GM18861 (cell line): ENCODE measurements at regions not wholly inside any gene's neighbourhood (a gene's known extent, or its start where the extent isn't known, plus 50 kb on each side); places are given as distances from the start of the nearest gene placed in this dataset.

Experiments
- ATAC-seq: cut with Tn5 transposase; IDR thresholded peaks from one replicate; pipeline ENCODE4 v1.9.1; 2021; ENCODE audit not compliant: unreplicated experiment

DNA sequence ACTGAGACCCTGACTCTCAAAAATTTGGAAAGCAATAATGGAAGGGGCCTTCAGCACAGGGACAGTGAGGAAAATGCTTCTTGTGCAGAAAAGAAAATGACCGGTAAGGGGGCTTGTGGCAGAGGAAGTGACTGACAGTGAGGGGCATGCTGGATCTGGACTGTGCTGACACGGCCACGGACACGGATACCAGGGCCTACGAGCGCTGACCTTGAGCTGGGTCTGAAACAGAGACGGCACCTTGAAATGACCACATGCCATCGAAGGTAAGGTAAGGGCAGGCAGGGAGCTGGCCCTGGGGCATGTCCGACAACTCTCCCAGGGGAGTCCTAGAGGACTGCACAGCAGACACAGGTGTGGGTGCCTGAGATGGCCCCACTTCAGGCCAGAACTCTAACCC, 182.1 kb downstream of the RHOU start:
- ATAC-seq: no peak

DNA sequence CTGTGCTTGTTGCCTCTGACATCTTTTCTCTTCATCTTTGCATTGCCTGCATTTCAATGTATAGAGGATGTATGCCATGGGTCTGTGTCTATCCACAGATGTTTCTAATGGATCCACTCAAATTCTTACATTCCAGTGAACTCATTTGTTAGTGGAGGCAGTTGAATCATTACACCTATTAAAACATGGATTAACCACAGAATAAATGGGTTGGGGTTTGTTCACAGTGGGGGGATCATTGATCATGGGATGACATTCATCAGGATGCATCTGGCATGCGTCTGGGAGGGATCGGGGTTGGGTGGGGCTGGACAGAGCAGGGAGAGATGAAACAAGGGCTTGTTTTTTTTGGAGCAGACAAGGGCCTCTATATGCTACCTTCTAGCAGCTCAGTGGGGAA, 182.5 kb downstream of the RHOU start:
- no peak for ATAC-seq

DNA sequence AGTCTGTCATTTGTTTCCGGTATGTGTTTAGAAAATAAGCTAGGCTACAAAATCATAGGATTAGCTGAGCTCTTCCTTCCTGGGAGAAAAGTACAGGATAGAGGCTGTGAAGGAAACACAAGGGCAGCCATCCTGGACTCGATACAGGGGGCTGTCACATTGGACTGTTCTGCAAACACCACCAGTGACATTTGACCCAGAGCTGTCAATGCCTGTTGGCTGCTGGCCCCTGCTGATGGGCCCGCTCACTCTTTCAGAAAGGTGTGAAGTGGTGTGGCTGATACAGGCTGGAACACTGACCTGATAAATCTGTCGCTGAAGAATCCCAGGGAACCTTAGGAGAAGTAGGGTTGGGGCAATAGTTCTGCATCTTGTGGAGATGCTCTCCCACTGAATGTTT, 183.1 kb downstream of the RHOU start:
- ATAC-seq: no peak

DNA sequence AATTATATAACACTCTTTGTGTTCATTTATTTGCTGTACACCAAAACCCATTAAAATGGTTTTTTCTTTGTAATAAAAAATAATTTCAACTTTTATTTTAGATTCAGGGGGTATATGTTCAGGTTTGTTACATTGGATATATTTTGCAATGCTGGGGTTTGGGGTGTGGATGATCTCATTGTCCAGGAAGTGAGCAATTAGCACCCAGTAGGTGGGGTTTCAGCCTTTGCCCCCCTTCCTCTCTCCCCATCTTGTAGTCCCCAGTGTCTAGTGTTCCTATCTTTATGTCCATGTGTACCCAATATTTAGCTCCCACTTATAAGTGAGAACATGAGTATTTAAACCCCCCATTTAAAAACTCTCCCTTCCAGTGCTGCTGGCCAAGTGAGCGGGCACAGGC, 184.6 kb downstream of the RHOU start:
- ATAC-seq: no peak

DNA sequence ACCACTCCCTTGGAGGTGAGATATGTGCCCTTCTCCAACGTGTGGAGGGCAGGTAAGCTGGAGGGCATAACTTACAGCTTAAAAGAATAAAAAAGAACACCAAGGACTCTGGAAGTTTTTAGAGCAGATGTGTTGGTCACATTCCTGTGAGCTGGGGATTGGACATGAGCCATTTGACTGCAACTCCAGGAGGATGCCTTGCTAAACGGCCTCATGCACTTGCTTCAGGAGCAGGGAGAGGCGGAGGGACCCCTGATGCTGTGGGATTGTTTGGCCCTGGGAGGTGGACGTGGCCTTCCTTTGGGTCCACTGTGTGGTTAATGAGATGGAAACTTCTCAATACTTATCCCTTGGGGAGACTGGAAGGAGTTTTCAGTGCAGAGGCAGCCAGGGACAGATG, 185.6 kb downstream of the RHOU start:
- ATAC-seq: no peak

DNA sequence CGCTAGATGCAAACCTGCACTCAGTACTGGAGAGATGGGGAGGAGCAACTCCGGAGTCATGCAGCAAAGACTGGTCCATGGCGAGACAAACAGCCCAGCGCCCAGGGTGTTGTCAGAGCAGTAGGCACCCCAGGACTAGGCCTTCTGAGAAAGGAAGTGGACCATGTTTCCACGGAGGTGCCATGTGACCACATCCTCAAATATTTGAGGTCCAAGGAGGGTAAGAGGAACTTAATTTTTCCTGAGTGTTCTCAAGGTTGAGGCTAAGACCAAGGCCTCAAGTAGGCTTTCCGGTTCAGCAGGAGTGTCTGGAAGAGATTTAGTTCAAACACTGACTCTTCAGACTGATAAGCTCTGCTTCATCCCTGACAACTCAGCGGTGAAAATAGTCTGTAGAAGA, 186.2 kb downstream of the RHOU start:
- ATAC-seq: no peak

DNA sequence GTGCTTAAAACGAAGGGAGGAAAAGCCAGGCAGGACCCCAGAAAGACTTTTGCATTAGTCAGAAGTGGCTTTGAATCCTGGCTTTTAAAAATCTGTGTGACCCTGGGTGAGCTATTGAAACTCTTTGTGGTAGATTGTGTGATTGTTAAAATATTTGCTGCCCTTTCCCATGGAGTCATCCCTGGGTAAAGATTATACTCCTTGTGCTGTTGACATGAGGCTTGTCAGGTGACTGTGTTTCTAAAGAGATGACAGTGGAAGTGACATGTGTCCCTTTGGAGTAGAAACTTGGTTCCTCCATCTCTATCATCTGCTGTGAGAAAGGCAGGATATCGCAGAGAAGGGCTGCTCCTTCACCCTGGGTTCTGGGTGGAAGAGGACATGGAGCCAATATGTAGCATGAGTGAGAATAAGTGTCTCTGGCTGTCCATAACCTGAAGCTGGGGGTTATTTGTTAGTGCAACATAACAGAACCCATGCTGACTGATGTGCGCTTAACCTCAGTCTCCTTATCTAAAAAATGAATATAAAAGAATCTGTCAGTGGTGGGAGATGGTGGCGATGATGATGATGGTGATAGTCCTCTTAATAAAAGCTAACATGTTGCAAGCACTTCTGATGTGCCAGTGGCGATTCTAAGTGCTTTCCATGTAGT, 187.6 kb downstream of the RHOU start:
- ATAC-seq: no peak

DNA sequence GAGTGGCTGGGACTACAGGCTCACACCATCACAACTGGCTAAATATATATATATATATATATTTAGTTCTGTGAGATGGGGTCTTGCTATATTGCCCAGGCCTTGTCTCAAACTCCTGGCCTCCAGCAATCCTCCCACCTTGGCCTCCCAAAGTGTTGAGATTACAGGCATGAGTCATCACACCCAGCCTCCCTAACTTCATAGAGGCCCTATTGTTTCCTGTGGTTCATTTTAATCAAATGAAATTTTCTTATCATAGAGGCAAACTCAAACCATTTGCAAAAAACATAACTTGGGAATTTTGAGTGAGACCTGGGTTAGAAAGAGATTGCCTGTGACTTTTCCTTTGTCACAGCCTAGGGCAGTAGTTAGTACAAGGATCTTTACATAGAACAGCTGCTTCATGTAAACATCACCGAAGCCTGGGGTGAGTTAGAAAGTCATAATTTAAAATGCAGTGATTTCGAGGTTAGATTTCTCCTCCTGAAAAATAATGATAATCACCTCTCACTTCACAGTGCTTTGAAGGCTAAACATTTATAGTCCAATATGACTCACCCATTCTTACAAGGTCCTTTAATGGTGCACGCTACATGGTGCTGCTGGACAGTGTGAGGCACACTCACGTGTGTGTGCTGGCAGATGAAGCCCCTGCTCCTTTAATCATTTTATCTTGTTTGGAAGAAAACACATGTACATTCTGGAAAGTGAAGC, 188.9 kb downstream of the RHOU start:
- no peak for ATAC-seq

DNA sequence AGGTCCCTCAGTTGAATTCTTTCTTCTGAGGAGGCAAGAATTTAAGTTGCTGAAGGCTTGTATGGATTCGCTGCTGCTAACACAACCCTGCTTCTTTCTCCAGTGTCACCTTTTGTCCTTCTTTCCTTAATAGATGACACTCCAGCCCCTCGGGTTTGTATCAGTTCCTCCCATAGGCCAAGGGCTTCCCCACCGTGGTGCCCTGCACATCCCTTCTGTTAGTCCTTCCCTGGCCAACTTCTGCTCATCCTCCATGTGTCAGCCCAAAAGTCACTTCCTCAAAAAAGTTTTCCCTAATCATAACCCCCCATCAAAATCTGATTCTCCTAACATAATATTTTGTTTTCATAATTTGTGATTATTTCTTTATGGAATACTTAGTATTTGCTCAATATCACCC, 190.4 kb downstream of the RHOU start:
- no peak for ATAC-seq

DNA sequence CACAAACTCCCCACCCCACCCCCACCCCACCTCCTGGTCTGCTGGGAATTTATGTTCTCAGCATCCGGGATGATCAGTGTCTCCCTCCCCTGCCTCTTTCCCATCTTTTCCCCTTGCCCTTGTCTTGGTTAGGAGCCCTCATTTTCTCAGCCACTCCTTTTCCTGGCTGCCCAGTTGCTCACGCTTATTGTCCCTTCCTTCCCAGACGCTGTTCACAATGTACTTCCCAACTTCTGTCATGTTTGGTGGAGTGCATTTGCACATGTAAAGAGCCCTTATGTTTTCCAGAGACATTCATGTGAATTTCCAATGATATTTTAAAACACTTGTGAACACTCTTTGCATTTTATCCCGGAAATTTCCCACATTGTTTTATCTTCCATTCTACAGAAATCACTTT, 192.1 kb downstream of the RHOU start:
- ATAC-seq: no peak

DNA sequence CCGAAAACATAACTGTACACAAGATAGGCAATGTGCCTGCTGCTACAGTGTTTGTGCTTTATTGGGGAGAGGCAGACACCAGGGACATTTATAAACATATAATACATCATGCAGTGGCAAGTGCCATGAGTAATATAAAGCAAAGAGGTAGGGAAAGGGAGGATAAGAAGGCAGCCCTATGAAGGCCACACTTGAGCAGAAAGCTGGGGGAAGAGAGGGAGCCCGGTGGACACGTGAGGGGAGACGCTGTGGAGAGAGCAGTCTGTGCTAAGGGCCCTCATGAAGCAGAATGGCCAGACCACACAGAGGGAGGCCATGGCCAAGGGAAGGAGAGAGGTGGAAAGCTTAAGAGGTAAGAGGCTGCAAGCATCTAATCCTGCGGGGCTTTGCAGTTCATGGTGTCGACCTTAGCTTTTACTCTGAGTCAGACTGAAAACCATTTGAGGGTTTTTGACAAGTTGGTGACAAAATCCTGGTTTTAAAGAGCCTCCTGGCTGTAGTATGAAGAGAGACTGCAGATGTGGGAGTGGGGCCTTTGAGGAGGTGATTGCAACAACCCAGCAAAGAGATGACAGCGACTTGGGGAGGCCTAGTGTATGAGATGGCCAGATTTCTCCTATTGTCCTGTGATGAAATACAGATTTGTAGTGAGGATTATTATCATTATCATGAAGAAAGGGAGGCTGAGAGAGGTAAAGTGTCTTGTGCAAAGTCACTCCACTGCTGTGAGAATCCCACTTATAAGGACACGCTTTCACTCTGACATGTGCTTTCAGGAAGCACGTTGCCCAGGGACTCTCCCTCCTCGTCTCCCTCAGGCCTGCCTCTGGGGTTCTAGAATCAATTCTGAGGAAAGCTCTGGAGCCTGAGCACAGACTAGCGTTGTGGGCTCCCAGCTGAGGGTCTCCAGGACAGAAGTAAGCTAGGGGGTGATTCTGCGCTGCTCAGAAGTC, 192.9 kb downstream of the RHOU start:
- ATAC-seq: no peak

DNA sequence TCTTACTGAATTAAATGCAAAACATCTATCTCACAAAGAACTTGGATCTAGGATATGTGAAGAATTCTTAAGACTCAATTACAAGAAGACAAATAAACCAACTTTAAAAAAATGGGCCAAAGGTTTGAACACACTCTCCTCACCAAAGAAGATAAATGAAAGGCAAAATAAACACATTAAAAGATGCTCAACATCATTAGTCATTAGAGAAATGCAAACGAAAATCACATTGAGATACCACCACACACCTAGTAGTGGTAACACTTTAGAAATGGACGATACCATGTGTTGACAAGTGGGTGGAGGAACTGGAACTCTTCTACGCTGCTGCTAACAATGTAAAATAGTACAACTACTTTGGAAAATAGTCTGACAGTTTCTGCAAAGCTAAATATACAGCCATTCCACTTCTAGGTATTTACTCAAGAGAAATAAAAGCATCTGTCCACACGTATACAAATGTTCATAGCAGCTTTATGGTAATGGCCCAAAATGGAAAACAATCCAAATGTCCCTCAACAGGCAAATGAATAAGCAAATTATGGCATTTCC, 194.3 kb downstream of the RHOU start:
- no peak for ATAC-seq

DNA sequence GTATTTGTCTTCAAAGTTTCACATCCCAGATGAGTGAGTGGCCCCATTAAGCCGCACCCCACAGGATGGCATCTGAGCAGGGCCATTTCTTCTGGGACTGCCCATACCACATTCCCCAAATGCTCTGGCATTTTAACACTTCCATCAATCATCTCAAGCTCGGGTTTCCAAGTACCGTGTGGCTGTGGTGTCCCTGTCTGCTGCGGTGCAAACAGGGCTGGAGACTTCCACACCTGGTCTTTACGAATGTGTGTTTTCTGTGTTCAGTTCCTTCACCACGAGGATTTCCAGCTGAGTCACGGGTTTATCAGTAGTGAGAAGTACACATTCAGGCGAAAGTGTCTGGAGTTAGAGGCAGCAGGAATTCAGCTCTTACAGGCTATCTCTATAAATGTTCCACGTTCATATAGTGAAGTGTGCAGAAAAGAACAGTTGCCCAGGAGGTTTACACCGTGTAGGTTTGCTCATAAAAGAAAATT, 195.2 kb downstream of the RHOU start:
- ATAC-seq: no peak

DNA sequence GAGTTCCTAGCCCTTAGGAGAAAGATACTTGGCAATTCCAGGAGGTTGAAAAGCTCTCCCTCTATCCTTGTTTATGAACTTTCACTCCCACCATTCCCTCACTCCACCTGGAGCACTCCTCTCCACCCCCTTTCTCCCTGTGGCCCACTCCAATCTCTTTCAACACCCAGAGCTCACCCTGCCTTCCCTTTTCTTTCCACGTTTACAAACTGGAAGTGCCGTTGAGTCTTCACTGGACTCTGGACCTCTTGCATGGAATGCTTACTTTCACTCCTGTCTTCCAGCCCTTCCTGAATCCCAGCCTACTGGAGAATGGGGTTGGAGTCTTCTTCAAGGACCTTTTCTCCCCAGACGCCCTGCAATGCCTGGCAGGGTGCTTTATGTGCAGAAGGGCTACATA, 198.5 kb downstream of the RHOU start:
- ATAC-seq: no peak

DNA sequence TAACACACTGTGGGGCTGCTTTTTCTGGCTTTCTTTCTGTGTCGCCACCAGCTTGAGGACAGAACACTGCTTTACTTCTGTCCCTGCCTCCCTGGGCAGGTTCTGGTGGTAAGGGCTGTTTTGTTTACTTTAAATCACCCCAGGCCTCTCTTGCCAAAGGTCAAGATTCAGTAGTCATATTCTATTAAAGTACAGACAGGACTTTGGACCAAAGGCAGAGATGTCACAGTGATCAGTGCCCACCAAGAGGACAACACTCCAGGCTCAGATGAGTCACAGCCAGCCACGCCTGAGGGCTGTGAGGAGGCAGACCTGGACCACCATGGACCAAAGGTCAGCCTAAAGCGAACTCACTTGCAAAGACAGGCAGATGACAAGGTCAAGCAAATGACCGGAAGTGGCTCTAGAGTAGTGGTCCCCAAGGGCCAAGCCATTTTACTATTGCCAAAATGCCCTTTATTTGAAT, 200.0 kb downstream of the RHOU start:
- ATAC-seq: no peak

DNA sequence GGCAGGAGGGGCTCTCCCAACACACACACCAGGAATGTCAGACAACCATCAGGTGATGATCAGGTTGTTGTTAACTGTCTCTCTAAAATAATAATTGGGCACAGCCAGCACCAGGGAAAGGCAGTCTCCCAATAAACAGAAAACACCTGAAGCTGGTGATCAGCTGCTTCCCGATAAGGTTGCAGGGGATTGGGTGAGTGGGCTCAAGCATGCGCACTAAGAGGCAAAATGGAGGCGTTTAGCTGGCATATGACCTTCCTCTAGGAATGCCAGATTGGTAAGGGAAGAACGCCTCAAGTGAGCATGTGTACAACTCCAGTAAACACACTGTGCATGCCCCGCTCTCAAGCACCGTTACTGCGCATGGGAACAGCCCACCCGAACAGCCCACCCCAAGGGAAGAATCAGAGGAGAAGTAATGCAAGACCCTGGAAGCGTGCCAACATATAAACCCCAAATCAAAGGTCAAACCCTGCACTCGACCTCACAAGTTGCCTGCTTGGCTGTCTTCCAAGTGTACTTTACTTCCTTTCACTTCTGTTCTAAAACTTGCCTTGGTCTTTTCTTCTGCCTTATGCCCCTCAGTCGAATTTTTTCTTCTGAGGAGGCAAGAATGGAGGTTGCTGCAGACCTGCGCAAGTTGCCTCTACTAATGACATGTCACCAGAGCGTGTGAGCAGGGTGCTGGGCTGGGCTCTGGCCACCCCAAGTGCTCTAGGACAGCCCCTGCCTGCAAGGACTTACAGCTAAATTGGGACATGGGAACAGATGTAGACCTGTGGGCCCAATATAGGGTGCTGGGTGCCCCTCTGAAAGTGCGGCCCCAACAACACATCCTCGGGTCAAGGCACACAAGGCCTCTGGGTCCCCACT, 200.8 kb downstream of the RHOU start:
- no peak for ATAC-seq

DNA sequence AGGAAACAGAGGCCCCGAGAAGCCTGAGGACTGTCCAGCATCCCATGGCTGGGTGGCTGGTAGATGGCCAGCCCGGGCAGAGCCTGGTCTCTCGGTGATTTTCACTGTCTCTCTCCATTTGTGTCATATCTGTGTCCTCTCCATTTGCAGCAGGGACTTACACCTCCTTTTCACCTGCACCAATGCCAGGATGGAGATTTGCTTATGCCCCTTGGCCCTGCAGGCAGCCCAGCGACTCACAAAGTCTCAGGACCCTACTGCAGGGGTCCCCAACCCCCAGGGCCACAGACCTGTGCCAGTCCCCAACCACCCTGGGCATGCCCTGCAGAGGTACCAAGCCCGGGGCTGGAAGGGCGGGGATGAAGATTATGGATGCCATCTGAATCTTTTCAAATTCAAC, 201.6 kb downstream of the RHOU start:
- no peak for ATAC-seq

DNA sequence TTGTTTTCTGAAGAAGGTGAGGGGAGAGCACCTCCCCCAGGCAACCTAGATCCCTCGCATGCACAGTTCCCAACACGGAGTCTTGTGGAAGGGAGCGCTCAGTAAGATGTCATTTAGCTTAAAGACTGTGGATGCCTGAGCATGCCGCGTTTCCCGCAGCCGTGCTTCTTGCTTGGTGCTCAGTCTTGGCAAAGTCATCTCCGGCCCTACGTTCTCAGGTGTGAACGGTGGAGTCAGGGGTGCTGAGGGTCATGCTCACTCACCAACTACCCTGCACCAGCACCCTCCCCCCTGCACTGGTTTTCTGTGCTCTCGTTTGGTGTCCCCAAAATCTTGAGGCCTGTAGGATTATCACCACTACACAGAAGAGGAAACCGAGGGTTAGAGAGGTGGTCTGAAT, 202.1 kb downstream of the RHOU start:
- ATAC-seq: no peak

DNA sequence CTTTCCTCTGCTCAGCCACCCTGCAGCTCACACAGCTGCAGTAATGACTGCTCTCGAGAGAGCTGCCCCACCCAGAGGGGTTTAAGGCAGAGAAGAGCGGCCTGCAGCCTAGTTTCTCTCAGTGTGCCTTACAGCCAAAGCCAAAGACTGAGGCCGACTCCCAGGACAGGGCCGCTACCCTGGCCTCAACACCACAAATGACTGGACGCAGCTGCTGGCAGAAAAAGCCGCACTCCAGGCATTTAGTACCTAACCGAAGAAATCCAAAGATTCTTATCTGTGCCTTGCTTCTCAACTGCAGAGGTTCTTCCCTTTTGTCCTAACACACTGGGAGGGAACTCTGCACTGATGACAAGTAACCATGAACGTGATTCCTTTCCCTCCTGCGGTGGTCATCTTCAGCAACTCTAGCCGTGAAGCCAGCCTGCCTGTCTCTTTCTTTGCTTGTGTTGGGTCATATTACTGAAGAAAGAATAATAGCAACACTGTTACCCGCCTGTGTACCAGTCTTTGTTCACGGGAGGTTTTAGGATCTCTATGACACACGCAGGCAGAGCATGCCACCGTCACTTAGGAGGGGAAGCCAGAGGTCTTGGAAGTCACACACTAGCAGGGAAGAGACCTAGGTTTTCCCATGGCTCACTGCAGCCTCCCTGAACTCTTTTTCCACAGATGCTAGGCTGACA, 202.7 kb downstream of the RHOU start:
- ATAC-seq: no peak

DNA sequence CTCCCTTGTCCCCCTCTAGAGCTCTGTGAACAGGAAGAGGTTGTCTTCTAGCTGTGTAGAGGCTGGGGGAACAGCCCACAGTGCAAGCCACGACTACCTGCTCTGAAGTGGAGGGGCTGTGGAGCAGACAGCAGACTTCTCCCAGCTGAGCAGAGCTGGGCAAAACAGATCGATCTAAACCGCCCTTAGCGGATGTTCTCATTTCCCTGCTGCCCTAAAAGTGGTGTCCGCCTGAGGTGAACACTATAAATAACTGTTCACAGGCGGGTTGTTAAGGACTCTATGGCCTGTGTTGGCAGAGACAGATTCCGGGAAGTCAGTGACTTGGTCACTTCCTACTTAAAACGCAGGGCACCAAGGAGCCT, 203.2 kb downstream of the RHOU start:
- no peak for ATAC-seq
